ENCODE measurements at regions not wholly inside any gene's neighbourhood (a gene's known extent, or its start where the extent isn't known, plus 50 kb on each side); places are given as distances from the start of the nearest gene placed in this dataset.

DNA sequence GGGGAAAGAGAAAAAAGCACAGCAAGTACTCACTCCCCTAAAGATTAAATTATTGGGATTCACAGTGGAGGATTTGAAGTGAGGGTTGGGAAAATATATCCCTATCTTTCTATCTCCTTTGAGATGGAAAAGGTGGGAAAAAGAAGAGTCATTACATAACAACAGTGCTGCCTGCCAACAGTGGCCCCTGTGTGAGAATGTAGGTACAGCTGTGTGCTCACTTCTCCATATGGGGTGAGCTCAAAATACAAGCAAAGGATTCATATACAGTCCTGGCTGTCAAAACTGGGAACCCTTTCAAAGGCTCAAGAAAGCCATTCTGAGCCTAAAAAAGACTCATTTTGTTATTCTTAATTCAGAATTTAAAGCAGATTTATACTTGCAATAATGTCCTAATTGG is 458.5 kb downstream of the GPAM start:
- Mint-ChIP-seq H3K9me3 (peaks cover 8% of the 10 kb centered on the region), H3K27ac (no peak overlapping the region), H3K36me3 (ENCODE audit: low read depth) (no peaks in the 10 kb centered on the region), H3K4me3 (no peak overlapping the region), H3K4me1 (ENCODE audit: low read depth) (no peaks in the 10 kb centered on the region), H3K27me3 (no peaks in the 10 kb centered on the region)
- intact Hi-C loops (cut with micrococcal nuclease) = no loop called here

DNA sequence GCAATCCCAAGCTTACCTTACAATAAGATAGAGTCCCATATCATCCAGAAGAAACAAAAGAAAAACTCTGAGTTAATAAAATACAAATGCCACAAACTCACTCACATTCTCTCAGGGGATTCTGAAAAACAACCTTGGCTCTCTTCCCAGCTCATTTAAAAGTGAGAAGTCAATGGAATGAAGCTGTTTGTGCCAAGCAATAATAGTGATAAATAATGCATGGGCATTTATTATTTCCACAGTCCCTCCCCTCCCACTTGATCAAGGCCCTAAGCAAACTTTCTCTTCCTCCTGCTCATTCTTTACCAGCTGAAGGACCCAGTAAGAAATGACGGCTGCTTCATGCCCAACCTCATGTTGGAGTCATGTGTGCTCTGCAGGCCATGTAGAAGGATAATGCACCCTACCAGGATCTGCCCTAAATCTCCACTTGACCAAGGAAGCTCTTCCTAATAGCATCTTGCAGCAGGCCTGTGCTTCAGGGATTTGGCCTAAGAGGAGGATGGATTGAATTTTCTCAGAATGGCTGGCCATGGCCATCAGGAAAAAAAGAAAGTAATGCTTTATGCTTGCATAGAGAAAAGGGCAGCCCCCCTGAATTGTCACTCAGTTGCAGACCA is 451.3 kb downstream of the GPAM start:
- no peaks in the 10 kb centered on the region for H3K27me3 Mint-ChIP-seq
- intact Hi-C loops (cut with micrococcal nuclease) = no loop called here
- H3K4me3 Mint-ChIP-seq = no peak overlapping the region
- no peaks in the 10 kb centered on the region for H3K36me3 Mint-ChIP-seq (ENCODE audit: low read depth)
- H3K4me1 Mint-ChIP-seq (ENCODE audit: low read depth) = no peaks in the 10 kb centered on the region
- no peak overlapping the region for H3K27ac Mint-ChIP-seq
- H3K9me3 Mint-ChIP-seq = peaks cover 14% of the 10 kb centered on the region

DNA sequence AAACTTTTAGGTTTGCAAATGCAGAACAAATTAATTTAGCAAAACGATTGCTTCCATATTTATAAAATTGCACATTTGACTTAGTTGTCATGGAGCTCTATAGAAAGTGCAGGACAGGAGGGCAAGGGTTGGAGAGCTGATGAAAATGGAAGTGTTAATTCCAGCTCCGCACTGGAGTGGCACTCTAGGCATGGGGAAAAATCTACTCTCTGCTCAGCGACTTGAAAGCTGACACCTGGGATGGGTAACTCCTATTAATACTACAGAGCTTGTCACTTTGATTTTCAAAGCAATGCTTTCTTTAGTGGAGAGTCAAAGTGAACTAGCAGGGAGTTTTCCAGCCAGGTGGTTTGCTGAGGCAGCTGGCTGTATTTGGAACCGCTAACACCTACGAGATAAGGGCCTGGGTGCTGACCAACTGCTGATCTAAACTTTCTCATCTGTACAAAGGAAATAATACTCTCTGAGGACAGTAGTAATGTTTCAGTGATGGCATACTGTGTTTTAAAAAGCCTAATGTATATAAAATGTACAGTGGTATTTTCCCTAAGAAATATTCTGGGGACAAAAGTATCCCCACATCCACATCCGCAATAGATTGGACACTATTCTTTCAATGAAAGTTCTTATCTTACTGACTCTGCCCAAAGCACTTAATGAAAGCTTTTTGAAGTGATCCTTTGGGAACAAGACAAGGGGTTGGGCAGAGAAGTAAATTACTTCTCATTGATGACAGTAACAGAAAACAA is 444.3 kb downstream of the GPAM start:
- intact Hi-C loops (cut with micrococcal nuclease) = no loop called here
- Mint-ChIP-seq H3K36me3 (ENCODE audit: low read depth) (no peaks in the 10 kb centered on the region), H3K9me3 (no peaks in the 10 kb centered on the region), H3K27ac (no peak overlapping the region), H3K4me1 (ENCODE audit: low read depth) (no peaks in the 10 kb centered on the region), H3K4me3 (no peak overlapping the region), H3K27me3 (no peaks in the 10 kb centered on the region)

DNA sequence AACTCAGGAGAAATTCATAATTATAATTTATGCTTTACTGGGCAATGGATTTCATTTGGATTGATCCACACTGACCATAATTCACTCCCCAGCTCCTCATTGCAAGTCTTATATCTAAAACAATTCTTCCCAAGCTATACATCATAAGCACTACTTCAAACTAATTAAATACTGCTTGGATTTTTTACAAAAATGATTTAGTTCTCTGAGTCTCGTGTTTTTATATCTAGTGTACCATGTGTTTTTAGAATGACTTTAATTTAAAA is 443.8 kb downstream of the GPAM start:
- Mint-ChIP-seq H3K9me3 (no peaks in the 10 kb centered on the region), H3K4me3 (no peak overlapping the region), H3K27me3 (no peaks in the 10 kb centered on the region), H3K4me1 (ENCODE audit: low read depth) (no peaks in the 10 kb centered on the region), H3K36me3 (ENCODE audit: low read depth) (no peaks in the 10 kb centered on the region), H3K27ac (no peak overlapping the region)
- intact Hi-C loops (cut with micrococcal nuclease) = no loop called here

DNA sequence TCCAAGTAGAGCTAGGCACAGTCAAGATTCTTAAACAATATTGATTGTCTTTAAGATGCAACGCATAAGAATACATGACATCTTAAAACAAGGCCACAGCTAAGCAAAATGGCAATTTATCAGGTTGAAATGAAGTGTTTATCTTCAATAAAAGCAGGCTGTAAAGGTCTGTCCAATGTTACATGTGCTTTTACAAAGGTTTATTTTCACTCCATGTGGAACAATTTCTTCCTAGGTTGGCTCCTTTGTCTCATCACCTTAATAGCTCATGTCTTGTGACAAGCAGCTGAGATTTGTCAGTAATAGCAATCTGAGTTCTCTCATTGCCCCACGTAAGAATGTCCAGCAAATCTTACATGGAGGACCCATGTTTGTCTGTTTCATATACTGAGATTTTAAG is 437.6 kb downstream of the GPAM start:
- intact Hi-C loops (cut with micrococcal nuclease) = no loop called here
- no peak overlapping the region for H3K27ac Mint-ChIP-seq

DNA sequence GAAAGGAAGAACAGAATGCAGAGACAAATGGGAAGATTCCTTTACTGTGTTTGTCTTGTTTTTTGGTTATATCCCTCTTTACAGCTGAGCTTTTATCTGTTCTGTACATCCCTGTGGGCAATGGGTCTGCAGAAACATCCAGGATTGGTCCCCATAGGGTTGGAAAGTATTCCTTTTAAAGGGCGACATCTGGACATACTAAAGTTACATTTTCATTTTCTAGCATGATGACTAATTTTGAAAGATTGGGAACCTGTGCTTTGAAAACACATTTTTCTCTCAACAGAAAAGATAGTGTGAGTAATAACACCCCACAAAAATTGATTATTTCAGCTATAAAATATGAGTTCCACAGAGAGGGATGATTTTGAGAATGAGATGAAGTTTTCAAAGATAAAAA is 435.8 kb downstream of the GPAM start:
- H3K27ac Mint-ChIP-seq = no peak overlapping the region
- no peaks in the 10 kb centered on the region for H3K27me3 Mint-ChIP-seq
- no peaks in the 10 kb centered on the region for H3K9me3 Mint-ChIP-seq
- no peak overlapping the region for H3K4me3 Mint-ChIP-seq
- intact Hi-C loops (cut with micrococcal nuclease) = no loop called here
- H3K4me1 Mint-ChIP-seq (ENCODE audit: low read depth) = no peaks in the 10 kb centered on the region
- no peaks in the 10 kb centered on the region for H3K36me3 Mint-ChIP-seq (ENCODE audit: low read depth)

More for the DNA sequence above, 437.6 kb downstream of the GPAM start:
- no peaks in the 10 kb centered on the region for H3K27me3 Mint-ChIP-seq
- no peaks in the 10 kb centered on the region for H3K4me1 Mint-ChIP-seq (ENCODE audit: low read depth)
- H3K4me3 Mint-ChIP-seq = no peak overlapping the region
- no peaks in the 10 kb centered on the region for H3K9me3 Mint-ChIP-seq
- no peaks in the 10 kb centered on the region for H3K36me3 Mint-ChIP-seq (ENCODE audit: low read depth)

DNA sequence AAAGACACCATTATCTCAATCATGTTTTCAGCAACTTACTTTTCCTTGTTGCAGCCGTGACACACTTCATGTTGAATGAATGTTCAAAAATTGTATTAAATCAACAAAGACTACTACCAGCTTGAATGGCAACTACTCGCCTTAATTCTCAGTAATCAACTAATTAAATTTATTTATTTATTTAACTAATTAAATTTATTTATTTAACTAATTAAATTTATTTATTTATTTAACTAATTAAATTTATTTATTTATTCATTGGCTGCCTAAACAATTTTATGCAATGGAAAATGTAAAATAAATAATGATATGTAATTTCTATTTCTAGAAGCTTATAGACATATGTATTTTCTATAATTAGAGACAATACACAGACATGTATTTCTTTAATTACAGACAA is 435.4 kb downstream of the GPAM start:
- Mint-ChIP-seq H3K36me3 (ENCODE audit: low read depth) (no peaks in the 10 kb centered on the region), H3K4me1 (ENCODE audit: low read depth) (no peaks in the 10 kb centered on the region), H3K27me3 (no peaks in the 10 kb centered on the region), H3K27ac (no peak overlapping the region), H3K4me3 (no peak overlapping the region), H3K9me3 (no peaks in the 10 kb centered on the region)
- intact Hi-C loops (cut with micrococcal nuclease) = no loop called here

DNA sequence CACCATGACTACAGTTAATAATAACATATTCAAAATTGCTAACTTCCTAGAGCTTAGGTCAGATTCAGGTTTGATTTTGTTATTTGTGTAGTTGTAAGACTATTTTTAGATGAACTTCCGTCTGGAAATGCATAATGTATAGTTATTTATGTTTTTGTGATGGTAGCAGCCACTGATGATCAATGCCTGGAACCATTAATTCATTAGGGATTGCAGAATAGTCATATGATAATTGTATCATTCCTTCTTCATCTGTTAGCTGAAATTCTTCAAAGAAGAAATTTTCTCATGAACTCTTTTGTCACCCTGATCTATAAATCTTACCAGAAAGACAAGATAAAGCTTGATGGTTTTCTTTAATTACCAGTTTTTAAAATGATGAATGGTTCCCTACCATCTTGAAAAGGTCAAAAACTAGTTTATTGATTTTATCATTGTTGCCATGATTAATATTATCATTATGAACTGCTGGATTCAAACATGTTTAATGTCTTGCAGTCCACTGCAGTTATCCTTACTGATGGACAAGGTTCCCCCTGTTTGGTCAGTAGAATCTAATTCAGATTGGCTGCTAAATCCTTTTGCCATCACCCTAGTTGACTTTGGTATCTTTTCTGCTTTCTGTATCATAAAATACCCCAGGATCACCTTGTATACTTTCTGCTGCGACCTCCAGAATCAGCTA is 433.3 kb downstream of the GPAM start:
- intact Hi-C loops (cut with micrococcal nuclease) = no loop called here
- H3K4me1 Mint-ChIP-seq (ENCODE audit: low read depth) = no peaks in the 10 kb centered on the region
- H3K36me3 Mint-ChIP-seq (ENCODE audit: low read depth) = no peaks in the 10 kb centered on the region
- H3K9me3 Mint-ChIP-seq = no peaks in the 10 kb centered on the region
- no peak overlapping the region for H3K27ac Mint-ChIP-seq
- H3K27me3 Mint-ChIP-seq = no peaks in the 10 kb centered on the region
- no peak overlapping the region for H3K4me3 Mint-ChIP-seq

DNA sequence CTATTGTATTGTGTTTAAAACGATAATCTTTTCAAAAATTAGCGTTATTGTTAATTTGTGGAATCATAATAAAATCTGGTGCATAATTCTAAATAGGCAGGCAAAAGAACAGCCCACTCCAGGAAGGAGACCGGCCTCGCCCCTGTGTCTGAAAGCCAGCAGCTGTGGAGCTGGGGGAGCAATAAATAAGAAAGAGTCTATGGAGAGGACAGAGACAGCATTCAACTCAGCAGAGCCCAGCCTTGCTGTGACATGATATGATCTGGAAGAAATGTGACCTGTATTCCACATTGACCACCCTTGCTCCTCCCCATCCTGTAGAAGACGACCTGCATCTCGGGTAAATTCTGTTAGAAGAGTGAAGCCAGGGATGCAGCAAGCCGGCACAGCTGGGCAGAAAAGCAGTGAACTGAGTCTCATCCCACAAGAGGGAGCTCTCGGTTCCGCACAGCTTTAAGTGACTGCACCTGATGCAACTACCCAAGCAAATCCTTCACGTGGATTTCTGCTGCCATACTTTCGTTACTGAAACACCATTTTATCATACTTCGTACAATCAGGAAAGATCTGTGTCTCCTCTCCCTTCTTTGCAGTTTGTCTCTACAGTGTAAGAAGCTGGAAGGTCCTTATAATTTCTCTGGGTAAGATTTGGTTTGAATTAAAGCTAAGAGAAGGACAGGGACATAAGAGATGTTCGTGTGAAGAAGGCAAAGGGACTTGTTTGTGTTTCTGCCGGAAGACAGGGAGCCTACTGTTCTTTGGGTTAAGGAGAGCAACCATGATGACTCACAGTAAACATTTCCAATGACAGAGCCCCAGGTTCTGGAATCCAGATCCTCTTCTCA is 427.1 kb downstream of the GPAM start:
- H3K27me3 Mint-ChIP-seq = no peaks in the 10 kb centered on the region
- H3K36me3 Mint-ChIP-seq (ENCODE audit: low read depth) = no peaks in the 10 kb centered on the region
- H3K27ac Mint-ChIP-seq = no peak overlapping the region
- intact Hi-C loops (cut with micrococcal nuclease) = no loop called here
- no peaks in the 10 kb centered on the region for H3K9me3 Mint-ChIP-seq
- H3K4me3 Mint-ChIP-seq = no peak overlapping the region
- no peaks in the 10 kb centered on the region for H3K4me1 Mint-ChIP-seq (ENCODE audit: low read depth)

DNA sequence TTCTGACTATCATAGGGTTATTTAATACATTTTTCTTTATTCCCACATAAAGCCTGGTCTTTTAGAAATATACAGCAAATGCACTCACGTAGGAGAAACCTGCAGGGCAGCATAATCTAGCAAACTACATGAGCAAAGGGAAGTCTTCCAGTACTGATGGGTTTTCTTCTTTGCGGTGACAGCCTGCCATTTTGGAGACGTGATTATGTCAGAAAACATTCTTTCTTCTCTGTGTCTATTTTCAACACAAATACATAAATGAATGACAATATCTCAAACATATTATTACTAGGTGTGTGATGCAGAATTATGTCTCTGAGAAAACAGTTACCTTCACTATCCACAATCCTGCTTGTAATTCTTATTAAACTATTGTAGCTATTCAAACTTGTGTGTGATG is 425.0 kb downstream of the GPAM start:
- Mint-ChIP-seq H3K27ac (no peak overlapping the region), H3K9me3 (no peaks in the 10 kb centered on the region), H3K36me3 (ENCODE audit: low read depth) (no peaks in the 10 kb centered on the region), H3K4me1 (ENCODE audit: low read depth) (no peaks in the 10 kb centered on the region), H3K4me3 (no peak overlapping the region), H3K27me3 (no peaks in the 10 kb centered on the region)
- intact Hi-C loops (cut with micrococcal nuclease) = no loop called here

DNA sequence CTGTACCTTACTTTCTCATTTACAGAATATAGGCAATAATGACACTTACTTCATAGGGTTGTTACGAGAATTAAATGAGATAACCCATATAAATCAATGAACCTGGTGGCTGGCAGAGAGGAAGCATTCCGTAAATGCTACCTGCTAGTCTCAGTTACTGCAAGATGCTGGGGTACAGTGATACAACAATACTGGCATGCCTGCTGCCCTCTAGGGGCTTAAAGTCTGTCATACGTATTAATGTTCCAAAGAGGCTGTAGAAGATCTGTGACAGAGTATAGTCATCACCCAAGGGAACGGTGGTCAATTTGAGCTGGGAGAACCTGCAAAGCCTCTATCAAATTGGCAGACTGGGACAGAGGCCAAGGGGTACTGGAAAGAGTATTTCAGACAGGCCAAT is 421.5 kb downstream of the GPAM start:
- intact Hi-C loops (cut with micrococcal nuclease) = no loop called here
- H3K4me1 Mint-ChIP-seq (ENCODE audit: low read depth) = no peaks in the 10 kb centered on the region
- H3K4me3 Mint-ChIP-seq = no peak overlapping the region
- H3K36me3 Mint-ChIP-seq (ENCODE audit: low read depth) = no peaks in the 10 kb centered on the region
- no peaks in the 10 kb centered on the region for H3K9me3 Mint-ChIP-seq
- H3K27me3 Mint-ChIP-seq = no peaks in the 10 kb centered on the region
- no peak overlapping the region for H3K27ac Mint-ChIP-seq

DNA sequence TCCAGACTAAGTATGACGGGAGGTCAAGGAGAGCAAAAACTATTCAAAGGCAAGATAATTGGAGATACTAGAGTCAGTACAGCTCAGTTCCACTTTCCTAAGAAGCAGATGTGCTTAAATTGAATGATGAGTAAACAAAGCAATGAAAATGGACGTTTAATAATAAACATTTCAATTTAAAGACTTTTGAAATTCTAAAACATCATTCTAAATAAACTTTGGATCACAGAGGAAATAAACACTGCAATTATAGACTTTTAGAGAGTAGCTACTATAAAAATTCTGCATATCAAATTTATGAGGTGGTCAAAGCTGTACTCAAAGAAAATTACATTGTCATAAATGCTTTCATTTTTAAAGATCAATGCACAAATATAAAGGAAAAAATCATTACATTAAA is 418.3 kb downstream of the GPAM start:
- Mint-ChIP-seq H3K4me1 (ENCODE audit: low read depth) (no peaks in the 10 kb centered on the region), H3K4me3 (no peak overlapping the region), H3K36me3 (ENCODE audit: low read depth) (no peaks in the 10 kb centered on the region), H3K9me3 (peaks cover 3% of the 10 kb centered on the region), H3K27ac (no peak overlapping the region), H3K27me3 (no peaks in the 10 kb centered on the region)
- intact Hi-C loops (cut with micrococcal nuclease) = no loop called here

DNA sequence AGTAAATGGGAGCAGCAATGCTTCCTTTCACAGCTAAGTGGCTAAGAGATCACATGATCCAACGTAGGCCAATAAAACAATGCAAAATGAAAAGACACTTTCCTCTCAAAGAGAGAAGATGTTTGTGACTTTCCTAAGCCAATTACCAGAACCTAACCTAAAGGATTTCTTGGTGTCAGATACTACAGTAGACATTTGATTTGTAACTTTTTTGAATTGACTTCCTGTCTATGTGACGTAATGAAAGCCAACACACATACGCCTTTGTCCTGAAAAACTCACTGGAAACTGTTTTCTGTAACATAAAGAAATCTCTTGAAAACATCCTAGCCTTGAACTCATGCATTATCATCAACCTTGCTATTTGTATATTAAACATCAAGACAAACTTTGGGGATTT is 417.1 kb downstream of the GPAM start:
- intact Hi-C loops (cut with micrococcal nuclease) = no loop called here
- Mint-ChIP-seq H3K27me3 (no peaks in the 10 kb centered on the region), H3K27ac (no peak overlapping the region), H3K4me1 (ENCODE audit: low read depth) (no peaks in the 10 kb centered on the region), H3K4me3 (no peak overlapping the region), H3K9me3 (peaks cover 7% of the 10 kb centered on the region), H3K36me3 (ENCODE audit: low read depth) (no peaks in the 10 kb centered on the region)

DNA sequence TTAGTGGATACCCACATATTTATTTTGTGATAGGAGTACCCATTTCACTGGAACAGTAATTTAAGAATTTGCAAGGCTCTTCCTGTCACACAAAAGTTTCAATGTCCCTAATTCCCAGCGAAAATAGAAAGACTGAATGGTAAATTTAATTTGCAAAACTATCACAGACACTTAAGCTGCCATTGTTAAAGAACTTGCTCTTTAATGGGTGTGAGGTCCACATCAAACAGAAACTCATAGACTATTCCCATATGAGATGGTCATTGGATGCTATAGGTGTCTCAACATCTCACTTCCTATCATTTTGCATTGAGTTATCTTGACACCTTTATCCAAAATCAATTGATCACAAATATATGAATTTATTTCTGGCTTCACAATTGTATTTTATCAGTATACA is 415.9 kb downstream of the GPAM start:
- Mint-ChIP-seq H3K27me3 (no peaks in the 10 kb centered on the region), H3K9me3 (peaks cover 7% of the 10 kb centered on the region), H3K36me3 (ENCODE audit: low read depth) (no peaks in the 10 kb centered on the region)

More for the DNA sequence above, 415.9 kb downstream of the GPAM start:
- Mint-ChIP-seq H3K27ac (no peak overlapping the region), H3K4me1 (ENCODE audit: low read depth) (no peaks in the 10 kb centered on the region), H3K4me3 (no peak overlapping the region)
- intact Hi-C loops (cut with micrococcal nuclease) = no loop called here
